A549 (cell line): ENCODE measurements at regions not wholly inside any gene's neighbourhood (a gene's known extent, or its start where the extent isn't known, plus 50 kb on each side); places are given as distances from the start of the nearest gene placed in this dataset.

ENCODE experiments used
- ATAC-seq, 2 experiments: fragments of 200-7000 bp in 1 of 2; fragments of >200 bp in 1 of 2; cut with Nextera tagmentation in 1 of 2; cut with Tn5 transposase in 1 of 2; 3 replicates each; pipeline versions ENCODE4 v1.8.0 to v1.9.1; 2018 to 2020; ENCODE audit warnings: mild to moderate bottlenecking in 1 of 2, moderate library complexity in 1 of 2
- CTCF ChIA-PET: fragments of 300-600 bp; sonication (Branson Sonifier 250); formaldehyde crosslinking; extraction: SDS; loops from one replicate; lab custom pipeline; 2021; ENCODE audit warnings: antibody characterized with exemption, inconsistent platforms; lab: Yijun Ruan, JAX
- POLR2A ChIA-PET: fragments of 350-600 bp; formaldehyde crosslinking; extraction: SDS; loops from one replicate; lab custom pipeline; 2021; ENCODE audit warnings: antibody characterized with exemption, inconsistent platforms; lab: Yijun Ruan, JAX
- DNase-seq, 2 experiments: peaks; one replicate each; pipeline versions ENCODE4 v3.0.0 to v3.0.0-alpha.2; 2011 to 2016; ENCODE audit warnings: low read depth in 1 of 2, low spot score in 1 of 2
- FAIRE-seq: peaks from 2 replicates; lab custom pipeline; 2011; peaks lifted over from hg19 to GRCh38; lab: Jason Lieb, UNC
- H3K27ac ChIP-seq, 2 experiments: fragments of >200 bp; sonication (Bioruptor Twin); formaldehyde crosslinking; 3 replicates each; pipeline ENCODE4 v1.5.1; 2016 to 2017
- H3K4me1 ChIP-seq: fragments of >200 bp; sonication (Bioruptor Twin); formaldehyde crosslinking; 3 replicates; pipeline ENCODE4 v1.6.1; 2016
- H3K4me2 ChIP-seq: fragments of >200 bp; sonication (Bioruptor Twin); formaldehyde crosslinking; 3 replicates; pipeline ENCODE4 v1.6.1; 2016
- H3K4me3 ChIP-seq: fragments of >200 bp; sonication (Bioruptor Twin); formaldehyde crosslinking; 3 replicates; pipeline ENCODE4 v1.5.1; 2016
- H3K9me3 ChIP-seq: fragments of >200 bp; sonication (Bioruptor Twin); formaldehyde crosslinking; 3 replicates; pipeline ENCODE4 v1.6.1; 2016
- ATOH8 ChIP-seq: fragments of 250-450 bp; sonication (Bioruptor Pico); IDR thresholded peaks from 2 replicates; pipeline ENCODE4 v1.5.0; 2020; ENCODE audit warnings: low read depth, mild to moderate bottlenecking, moderate library complexity
- BCL3 ChIP-seq: fragments of >200 bp; sonication (Bioruptor Twin); formaldehyde crosslinking; IDR thresholded peaks from 3 replicates; pipeline ENCODE4 v1.6.1; 2016
- CBX2 ChIP-seq: fragments of 200-600 bp; sonication (generic); IDR thresholded peaks from 2 replicates; pipeline ENCODE4 v1.6.1; 2016; ENCODE audit warnings: low read depth, mild to moderate bottlenecking, borderline replicate concordance
- CHD4 ChIP-seq: fragments of 200-600 bp; sonication (generic); IDR thresholded peaks from 2 replicates; pipeline ENCODE4 v1.6.1; 2016; ENCODE audit warnings: antibody characterized with exemption, mild to moderate bottlenecking, borderline replicate concordance
- E2F6 ChIP-seq: IDR thresholded peaks from 2 replicates; pipeline ENCODE4 v1.6.1; 2012; ENCODE audit warnings: low read depth, borderline replicate concordance
- EHMT2 ChIP-seq: fragments of 200-600 bp; sonication (generic); IDR thresholded peaks from 2 replicates; pipeline ENCODE4 v1.6.1; 2016; ENCODE audit warnings: antibody characterized with exemption, low read depth, mild to moderate bottlenecking, moderate library complexity
- ELK1 ChIP-seq: fragments of 150-350 bp; IDR thresholded peaks from 2 replicates; pipeline ENCODE4 v1.6.1; 2014; ENCODE audit warnings: low read depth, mild to moderate bottlenecking, low read length
- EP300 ChIP-seq, 2 experiments: fragments of >200 bp; sonication (Bioruptor Twin); formaldehyde crosslinking; IDR thresholded peaks; 2 replicates in 1 of 2; 3 replicates in 1 of 2; pipeline ENCODE4 v1.6.1; 2016 to 2017
- ESRRA ChIP-seq: fragments of 150-350 bp; IDR thresholded peaks from 2 replicates; pipeline ENCODE4 v1.6.1; 2014; ENCODE audit warnings: mild to moderate bottlenecking, low read length, borderline replicate concordance
- FOSB ChIP-seq: fragments of 250-450 bp; sonication (Bioruptor Pico); IDR thresholded peaks from 2 replicates; pipeline ENCODE4 v1.5.0; 2020; ENCODE audit warnings: mild to moderate bottlenecking, moderate library complexity
- FOXS1 ChIP-seq: fragments of 250-450 bp; sonication (Bioruptor Pico); IDR thresholded peaks from 2 replicates; pipeline ENCODE4 v1.5.0; 2020; ENCODE audit warnings: mild to moderate bottlenecking, moderate library complexity
- HDAC2 ChIP-seq: fragments of 200-600 bp; sonication (generic); IDR thresholded peaks from 2 replicates; pipeline ENCODE4 v1.6.1; 2016
- HEYL ChIP-seq: fragments of 250-450 bp; sonication (Bioruptor Pico); IDR thresholded peaks from 2 replicates; pipeline ENCODE4 v1.8.0; 2021; ENCODE audit warnings: mild to moderate bottlenecking, moderate library complexity
- KDM1A ChIP-seq: fragments of 200-600 bp; sonication (generic); IDR thresholded peaks from 2 replicates; pipeline ENCODE4 v1.6.1; 2016; ENCODE audit warnings: low read depth, mild to moderate bottlenecking
- MAFK ChIP-seq: fragments of 450-650 bp; IDR thresholded peaks from 2 replicates; pipeline ENCODE4 v1.6.1; 2014; ENCODE audit not compliant: partially characterized antibody
- MAZ ChIP-seq: fragments of 150-350 bp; IDR thresholded peaks from 2 replicates; pipeline ENCODE4 v1.6.1; 2014; ENCODE audit warnings: antibody characterized with exemption, low read depth, low read length, borderline replicate concordance
- MYC ChIP-seq: IDR thresholded peaks from 2 replicates; pipeline ENCODE4 v1.6.1; 2012; ENCODE audit warnings: mild to moderate bottlenecking, inconsistent platforms, low read length, improper control_type of control experiment, borderline replicate concordance
- NFE2L2 ChIP-seq: fragments of 150-350 bp; conservative IDR thresholded peaks from 2 replicates; pipeline ENCODE4 v1.6.1; 2014; ENCODE audit warnings: low read length
- NPAS2 ChIP-seq: fragments of 250-450 bp; sonication (Bioruptor Pico); IDR thresholded peaks from 2 replicates; pipeline ENCODE4 v1.8.0; 2022; ENCODE audit warnings: mild to moderate bottlenecking, moderate library complexity, borderline replicate concordance
- POLR2AphosphoS2 ChIP-seq: conservative IDR thresholded peaks from 2 replicates; pipeline ENCODE4 v1.6.1; 2012; ENCODE audit warnings: low read length, improper control_type of control experiment, inconsistent platforms
- RARB ChIP-seq: fragments of 250-450 bp; sonication (Bioruptor Pico); IDR thresholded peaks from 2 replicates; pipeline ENCODE4 v1.8.0; 2021; ENCODE audit warnings: mild to moderate bottlenecking, moderate library complexity
- RFX5 ChIP-seq: fragments of 450-650 bp; IDR thresholded peaks from 2 replicates; pipeline ENCODE4 v1.7.1; 2014; ENCODE audit warnings: antibody characterized with exemption, mild to moderate bottlenecking, moderate library complexity
- SMC3 ChIP-seq: fragments of >200 bp; sonication (Bioruptor Twin); formaldehyde crosslinking; IDR thresholded peaks from 3 replicates; pipeline ENCODE4 v1.6.1; 2018; ENCODE audit warnings: inconsistent platforms
- TP53 ChIP-seq: fragments of 250-450 bp; sonication (Bioruptor Pico); IDR thresholded peaks from 2 replicates; pipeline ENCODE4 v1.5.0; 2021; ENCODE audit warnings: mild to moderate bottlenecking, moderate library complexity
- USF2 ChIP-seq: fragments of 450-650 bp; IDR thresholded peaks from 2 replicates; pipeline ENCODE4 v1.6.1; 2014; ENCODE audit warnings: antibody characterized with exemption
- WGBS: methylation state at CpG from one replicate; pipeline ENCODE4 v1.1.6; 2017; ENCODE audit errors: missing lambda C conversion rate; 5-methylcytosine and 5-hydroxymethylcytosine counted together

GRCh38 chr2:111694700-111695101 is 189.3 kb downstream of the ANAPC1 start:
- Histone ChIP-seq H3K4me3 (no peak overlapping the region), H3K4me1 (peaks cover 18% of the 10 kb centered on the region), H3K4me2 (no peak overlapping the region)
- no peak for ATAC-seq
- FAIRE-seq: no peak
- 86% methylated on average over 3 of the region's 3 CpGs for WGBS
- no peak for TF ChIP-seq RARB (CRISPR knock-in tag)
- TF ChIP-seq MAZ: no peak
- TF ChIP-seq ATOH8 (CRISPR knock-in tag): no peak
- no peak for TF ChIP-seq POLR2AphosphoS2
- TF ChIP-seq TP53 (CRISPR knock-in tag): no peak
- TF ChIP-seq KDM1A: no peak
- no peak for TF ChIP-seq ESRRA
- no peak for TF ChIP-seq MYC
- TF ChIP-seq NPAS2 (CRISPR knock-in tag): no peak
- no peak for TF ChIP-seq RFX5
- TF ChIP-seq MAFK: no peak
- no peak for TF ChIP-seq FOSB
- no peak for TF ChIP-seq E2F6
- TF ChIP-seq EP300 (IDR thresholded peaks at IDR 0.05): no peak
- TF ChIP-seq HEYL (CRISPR knock-in tag): no peak
- TF ChIP-seq, all 56 proteins: peak for 0
- POLR2A ChIA-PET: no interaction called here
- CTCF ChIA-PET: interaction anchor here (1.5 kb wide), 1 partner anchor 10 kb away, joined by 4 read pairs; no protein-coding TSS in a partner anchor
- DNase-seq: no peak
- Histone ChIP-seq H3K9me3 (peaks cover 6% of the 10 kb centered on the region; the same call in 1 of the 3 replicates), H3K27ac (no peak overlapping the region)

GRCh38 chr2:111695441-111696007 is 188.5 kb downstream of the ANAPC1 start:
- FAIRE-seq (no peak), DNase-seq (no peak), ATAC-seq (no peak)
- Histone ChIP-seq H3K9me3 (peaks cover 6% of the 10 kb centered on the region; the same call in 1 of the 3 replicates), H3K4me2 (no peak overlapping the region), H3K4me3 (no peak overlapping the region), H3K4me1 (peaks cover 20% of the 10 kb centered on the region), H3K27ac (no peak overlapping the region)
- WGBS: 88% methylated on average over 8 of the region's 8 CpGs
- ChIA-PET POLR2A (no interaction called here), CTCF (interaction anchor here (0.6 to 1.5 kb wide), 2 partner anchors 11 to 1000 kb away, joined by 3 to 4 read pairs; no protein-coding TSS in a partner anchor)
- TF ChIP-seq NFE2L2 (no peak), ELK1 (no peak), EHMT2 (no peak), USF2 (no peak), CBX2 (no peak), HDAC2 (no peak), BCL3 (no peak), SMC3 (no peak), CHD4 (no peak), FOXS1 (CRISPR knock-in tag) (no peak)
